ENCODE measurements at regions not wholly inside any gene's neighbourhood (a gene's known extent, or its start where the extent isn't known, plus 50 kb on each side); places are given as distances from the start of the nearest gene placed in this dataset.
"Not testable (repeated sequence)": the region's sequence is repeated elsewhere in the genome, so short reads cannot be mapped to it uniquely, and the experiment has no call there.

DNA sequence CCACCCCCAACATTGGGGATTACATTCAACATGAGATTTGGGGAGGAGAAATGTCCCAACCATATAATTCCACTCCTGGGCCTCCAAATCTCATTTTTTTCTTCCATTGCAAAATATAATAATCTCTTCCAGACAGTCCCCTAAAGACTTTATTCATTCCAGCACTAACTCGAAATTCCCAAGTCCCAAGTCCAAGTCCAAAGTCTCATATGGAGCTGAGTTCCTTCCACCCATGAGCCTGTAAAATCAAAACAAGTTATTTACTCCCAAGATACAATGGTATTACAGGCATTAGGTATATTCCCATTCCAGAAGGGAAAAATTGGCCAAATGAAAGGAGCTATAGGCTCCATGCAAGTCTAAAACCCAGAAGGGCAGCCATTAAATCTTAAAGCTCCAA lies 56.7 kb downstream of the P2RY1 start:
- DNase-seq, result no peak

DNA sequence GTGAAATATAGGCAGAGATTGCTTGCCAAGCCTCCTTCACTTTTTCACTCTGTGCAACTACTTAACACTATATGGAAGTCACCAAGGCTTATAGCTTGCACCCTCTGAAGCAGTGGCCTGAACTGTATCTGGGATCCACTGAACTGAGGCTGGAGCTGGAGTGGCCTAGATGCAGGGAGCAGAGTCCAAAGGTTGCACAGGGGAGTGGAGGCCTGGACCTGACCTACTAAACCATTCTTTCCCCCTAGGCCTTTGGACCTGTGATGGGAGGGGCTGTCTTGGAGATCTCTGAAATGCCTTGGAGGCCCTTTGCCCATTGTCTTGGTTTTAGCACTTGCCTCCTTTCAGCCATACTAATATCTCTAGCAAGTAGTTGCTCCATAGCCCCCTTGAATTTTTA lies 57.5 kb downstream of the P2RY1 start:
- DNase-seq, result no peak

DNA sequence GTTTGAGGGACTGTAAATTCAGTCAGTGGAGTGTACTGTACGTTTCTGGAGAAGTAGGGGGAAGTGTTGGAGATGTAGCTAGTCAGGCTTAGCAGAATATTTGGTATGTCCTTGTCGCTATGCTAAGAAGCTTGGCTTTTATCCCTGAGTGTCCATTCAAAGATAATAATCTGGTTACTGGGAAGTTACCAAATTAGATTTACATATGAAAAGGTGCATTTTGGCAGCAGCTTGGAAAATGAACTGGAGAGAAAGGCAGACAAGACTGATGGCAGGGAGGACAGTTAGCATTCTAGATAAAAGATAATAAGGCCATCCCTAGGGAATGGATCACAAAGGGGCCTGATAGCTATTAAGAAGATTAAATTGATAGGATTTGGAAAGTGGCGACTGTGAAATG lies 58.7 kb downstream of the P2RY1 start:
- DNase-seq, result no peak

DNA sequence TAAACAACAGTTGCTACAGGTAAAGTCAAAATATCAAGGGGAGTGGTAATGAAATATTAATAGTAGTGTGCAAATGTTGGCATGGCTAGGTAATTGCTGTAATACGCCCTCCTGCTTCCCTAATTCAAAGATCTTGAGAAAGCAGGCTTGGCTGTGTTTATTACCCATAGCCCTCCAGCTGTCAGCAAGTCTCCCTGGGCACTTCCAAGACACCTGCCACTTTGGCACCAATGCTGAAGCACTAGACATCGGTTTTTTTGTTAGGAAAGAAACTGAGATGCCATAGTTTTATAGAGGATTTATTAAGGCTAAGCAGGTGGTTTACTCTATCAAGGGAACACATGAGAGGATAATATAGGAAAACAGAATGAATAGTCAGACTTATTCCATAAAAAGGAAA lies 64.4 kb downstream of the P2RY1 start:
- DNase-seq, result no peak

DNA sequence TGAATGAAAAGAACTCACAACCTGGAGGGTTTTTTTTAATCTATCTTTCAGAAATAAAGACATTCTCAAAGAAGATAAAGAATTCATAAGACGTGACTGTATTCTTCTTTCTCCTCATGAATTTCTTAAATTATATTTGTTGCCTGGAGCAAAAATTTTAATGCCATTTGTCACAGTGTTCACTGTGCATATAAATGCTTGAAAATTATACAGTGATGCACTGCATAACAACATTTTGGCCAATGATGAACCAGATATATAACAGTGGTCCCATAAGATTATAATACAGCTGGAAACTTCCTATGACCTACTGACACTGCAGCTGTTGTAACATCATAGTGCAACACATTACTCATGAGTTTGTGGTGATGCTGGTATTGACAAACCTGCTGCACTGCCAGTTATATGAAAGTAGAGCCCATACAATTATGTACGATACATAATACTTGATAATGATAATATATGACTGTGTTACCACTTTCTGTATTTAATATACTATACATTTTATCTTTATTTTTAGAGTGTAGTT lies 67.3 kb downstream of the P2RY1 start:
- DNase-seq, result no peak

DNA sequence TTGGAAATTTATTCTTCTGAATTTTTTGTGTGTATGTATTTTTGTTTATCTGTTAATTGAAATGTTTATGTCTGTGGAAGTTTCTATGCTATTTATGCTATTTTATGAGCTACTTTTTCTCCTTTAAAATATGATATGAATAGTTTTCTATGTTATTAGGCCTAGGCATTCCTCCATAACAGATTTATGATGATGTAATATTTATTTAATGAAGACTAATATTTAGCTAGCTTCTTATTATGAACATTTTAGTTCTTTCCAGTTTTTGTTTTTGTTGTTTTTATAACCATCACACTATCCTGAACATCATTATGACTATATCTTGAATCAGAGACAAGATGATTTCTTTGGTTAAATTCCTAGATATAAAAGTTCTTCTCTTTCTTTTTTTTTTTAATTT lies 70.7 kb downstream of the P2RY1 start:
- DNase-seq, result no peak

DNA sequence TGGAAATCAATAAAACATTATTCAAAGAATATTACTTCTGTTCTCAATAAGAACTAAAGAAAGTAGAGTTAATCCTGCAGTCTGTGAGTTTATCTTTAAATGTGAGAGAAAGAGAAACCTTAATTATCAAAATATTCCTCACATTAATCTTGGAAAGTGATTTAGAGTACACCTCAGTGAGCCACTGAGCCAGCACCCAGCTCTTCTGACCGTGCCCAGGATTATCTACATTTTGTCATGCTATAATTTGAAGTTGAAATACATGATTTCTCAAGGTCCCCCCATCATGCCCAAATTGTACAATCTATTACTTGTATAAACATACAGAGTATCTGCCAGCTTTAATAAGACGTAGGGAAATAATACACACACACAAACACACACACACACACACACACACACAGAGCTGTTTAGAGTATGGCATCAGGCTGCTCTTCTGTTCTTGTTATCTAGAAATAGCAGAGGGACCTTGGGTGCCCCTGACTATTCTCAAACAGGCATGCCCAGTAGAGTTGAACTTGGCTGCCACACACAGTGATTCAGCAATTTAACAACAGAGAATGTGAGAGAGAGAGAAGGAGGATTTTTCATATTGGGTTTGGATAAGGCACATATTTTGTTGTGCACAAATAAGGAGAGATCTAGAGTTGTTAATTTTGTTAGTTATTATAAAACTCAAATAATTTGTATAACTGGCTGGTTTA lies 74.4 kb downstream of the P2RY1 start:
- no peak for DNase-seq

DNA sequence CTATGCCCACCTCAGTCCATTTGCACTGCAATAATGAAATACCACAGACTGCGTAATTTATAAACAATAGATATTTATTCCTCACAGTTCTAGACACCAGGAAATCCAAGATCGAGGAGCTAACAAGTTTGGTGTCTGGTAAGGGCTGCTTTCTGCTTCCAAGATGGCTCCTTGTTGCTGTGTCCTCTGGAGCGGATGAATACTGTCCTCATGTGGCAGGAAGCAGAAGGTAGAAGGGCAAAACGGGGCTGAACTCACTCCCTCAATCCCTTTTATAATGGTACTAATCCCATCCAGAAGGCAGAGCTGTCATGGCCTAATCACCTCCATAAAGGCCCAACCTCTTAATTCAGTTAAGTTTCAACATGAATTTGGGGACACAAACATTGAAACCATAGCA lies 75.3 kb downstream of the P2RY1 start:
- no peak for DNase-seq

DNA sequence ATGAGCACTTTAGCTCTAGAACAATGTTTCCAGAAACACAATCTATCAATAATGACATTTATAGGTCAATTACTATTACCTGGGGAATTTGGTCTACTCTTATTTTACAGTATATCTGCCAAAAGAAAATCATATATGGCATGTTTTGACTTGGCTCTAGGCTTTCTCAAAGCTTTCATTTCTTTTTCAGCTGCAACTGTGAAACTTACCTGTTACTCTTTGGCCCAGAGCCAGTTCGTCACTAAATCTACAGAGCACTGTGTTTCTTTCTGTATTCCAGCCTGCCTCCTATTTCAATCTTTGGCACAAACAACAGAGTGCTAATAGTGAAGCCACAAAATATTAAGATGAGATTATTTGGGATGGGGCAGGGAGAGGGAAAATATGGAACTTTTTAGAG lies 76.0 kb downstream of the P2RY1 start:
- no peak for DNase-seq

DNA sequence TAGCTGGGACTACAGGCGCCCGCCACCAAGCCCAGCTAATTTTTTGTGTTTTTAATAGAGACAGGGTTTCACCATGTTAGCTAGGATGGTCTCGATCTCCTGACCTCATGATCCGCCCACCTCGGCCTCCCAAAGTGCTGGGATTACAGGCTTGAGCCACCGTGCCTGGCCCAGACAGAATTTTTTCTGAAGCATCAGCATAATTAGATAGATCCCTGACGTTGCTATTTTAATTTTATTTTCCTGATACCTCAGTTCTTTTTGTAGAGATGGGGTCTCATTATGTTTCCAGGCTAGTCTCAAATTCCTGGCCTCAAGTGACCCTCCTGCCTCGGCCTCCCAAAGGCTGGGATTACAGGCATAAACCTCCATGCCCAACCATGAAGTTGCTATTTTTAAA lies 79.8 kb downstream of the P2RY1 start:
- DNase-seq, result not testable (repeated sequence)

DNA sequence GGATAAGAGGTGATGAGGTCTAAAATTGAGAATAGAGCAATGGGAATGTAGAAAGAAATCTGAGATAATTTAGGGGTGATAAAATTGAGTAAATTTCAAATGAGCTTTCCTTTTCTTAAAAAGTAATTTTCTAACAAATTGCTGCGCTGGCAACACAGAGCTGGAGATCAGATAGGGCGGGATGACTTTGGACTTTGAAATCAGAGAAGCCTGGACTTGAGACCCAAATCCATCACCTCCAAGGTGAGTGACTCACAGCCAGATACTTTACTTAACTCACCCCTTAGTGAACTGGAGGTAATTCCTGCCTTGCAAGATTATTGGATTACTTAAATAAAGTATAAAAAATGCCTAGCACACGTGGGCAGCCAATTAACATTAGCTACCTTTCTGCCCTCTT lies 80.8 kb downstream of the P2RY1 start:
- no peak for DNase-seq

DNA sequence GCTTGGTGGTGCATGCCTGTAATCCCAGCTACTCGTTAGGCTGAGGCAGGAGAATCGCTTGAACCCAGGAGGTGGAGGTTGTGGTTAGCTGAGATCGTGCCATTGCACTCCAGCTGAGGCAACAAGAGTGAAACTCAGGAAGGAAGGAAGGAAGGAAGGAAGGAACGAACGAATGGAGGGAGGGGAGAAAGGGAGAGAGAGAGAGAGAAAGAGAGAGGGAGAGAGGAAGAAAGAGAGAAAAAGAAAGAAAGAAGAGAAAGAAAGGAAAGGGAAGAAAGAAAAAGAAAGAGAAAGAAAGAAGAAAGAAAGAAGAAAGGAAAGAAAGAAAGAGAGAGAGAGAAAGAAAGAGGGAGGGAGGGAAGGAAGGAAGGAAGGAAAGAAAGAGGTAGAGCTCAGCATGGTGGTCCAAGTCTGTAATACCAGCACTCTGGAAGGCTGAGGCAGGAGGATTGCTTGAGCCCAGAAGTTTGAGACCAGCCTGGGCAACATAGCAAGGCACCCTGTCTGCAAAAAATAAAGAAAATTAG lies 81.9 kb downstream of the P2RY1 start:
- DNase-seq, result no peak

DNA sequence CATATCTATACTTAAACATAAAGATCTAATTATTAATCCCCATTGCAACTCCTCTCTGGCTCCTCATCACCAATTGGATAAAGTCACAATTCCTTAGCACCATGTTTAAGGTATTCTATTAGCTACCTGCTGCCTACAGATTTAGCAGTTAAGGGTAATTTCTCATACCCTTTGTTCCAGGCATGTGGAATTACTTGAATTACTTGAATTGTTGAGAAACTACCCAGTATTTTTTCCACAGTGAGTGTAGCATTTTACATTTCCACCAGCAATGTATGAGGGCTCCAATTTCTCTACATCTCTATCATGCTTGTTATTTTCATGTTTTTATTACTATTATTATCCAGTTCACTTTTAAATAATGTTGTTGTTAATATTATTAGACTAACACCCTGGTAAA lies 86.4 kb downstream of the P2RY1 start:
- no peak for DNase-seq

DNA sequence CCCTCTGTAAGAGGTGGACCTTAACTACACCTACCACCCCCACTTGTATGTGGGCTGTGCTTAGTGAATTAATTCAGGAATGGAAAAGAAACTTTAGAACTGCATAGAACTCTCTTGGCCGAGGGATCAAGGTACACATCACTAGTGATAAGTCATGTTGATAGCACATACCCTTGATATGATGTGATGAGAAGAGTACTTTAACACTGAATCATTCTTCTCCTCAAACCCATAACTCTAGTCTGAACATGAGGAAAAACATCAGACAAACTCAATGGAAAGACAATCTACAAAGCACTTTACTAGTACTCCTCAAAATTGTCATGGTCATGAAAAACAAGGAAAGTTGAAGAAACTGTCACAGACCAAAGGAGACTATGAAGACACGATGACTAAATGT lies 87.6 kb downstream of the P2RY1 start:
- DNase-seq, result no peak

DNA sequence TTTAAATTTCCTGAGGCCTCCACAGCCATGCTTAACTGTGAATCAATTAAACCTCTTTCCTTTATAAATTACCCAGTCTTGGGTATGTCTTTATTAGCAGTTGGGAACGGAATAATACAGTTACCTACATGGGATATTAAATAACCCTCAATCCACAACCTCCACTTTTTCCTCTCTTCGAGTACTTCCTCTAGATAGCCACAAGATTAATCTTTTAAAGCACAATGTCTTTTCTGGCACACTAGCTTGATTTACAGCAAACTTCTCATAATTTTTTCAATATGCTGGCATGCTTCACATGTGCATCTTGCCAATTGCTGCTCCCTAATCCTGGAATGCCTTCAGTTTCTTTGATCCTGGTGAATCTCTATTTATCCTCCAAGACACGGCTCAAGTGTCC lies 92.2 kb downstream of the P2RY1 start:
- DNase-seq, result no peak

DNA sequence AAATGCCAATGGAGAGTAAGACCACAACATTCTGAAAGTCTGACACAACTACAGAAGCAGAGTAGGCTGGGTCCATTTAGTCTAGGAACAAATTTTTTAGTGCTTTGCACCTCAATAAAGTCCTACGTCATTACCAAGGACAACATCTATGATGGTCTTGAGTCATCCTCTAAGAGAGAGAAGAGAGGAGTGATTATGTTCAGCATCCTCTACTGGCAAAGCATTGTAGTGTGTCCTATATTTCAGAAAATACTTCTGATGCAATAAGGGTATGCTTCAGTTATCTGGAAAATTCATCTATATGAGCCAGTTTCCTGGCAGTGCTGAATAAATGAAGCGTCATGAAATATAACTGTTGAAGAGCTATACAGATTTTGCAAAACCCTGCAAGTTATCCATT lies 95.6 kb downstream of the P2RY1 start:
- no peak for DNase-seq

DNA sequence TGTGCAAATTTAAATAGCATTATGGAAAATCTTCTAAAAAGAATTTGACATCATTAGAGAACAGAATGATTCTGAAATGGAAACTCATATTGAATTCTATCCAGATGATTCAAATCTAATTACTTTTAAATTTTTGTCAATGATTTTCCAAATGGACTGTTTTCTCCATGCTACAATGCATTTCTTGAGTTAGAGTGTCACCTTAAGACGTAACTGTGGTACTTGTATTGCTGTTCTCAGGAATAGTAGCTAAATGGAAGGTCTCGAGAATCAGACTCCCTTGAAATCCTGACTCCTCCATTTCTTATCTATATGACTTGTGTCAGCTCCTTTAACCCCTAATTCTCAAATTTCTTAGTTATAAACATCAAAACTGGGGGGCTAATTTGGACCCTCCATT lies 102.3 kb downstream of the P2RY1 start:
- DNase-seq, result no peak

DNA sequence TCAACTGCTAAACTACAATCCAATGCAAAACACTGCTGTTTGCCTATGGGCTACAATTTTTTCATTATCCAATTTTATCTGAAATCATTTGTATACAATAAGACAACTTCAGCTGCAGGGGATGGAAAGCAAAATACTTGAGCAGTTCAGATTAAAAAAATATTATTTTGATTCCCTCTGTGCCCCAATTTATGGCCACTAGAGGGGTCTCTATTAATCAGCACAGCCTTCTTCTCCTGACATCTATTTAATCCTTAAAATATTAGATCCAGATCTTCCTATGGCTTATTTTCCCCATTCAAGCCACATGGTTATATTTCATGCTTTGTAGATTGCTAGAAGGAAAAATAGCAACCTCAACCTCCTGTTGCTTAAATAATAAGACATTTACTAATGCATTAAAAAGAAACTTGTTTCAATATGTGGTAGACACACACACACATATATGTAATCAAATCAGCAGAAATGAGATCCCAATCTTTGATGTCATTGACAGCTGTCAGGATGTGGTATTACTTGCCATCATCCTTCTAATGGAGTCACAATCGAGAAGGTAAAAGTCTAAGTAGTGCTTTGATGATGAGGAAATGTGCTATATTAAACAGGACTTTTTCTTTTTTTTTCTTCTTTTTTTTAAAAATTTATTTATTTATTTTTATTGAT lies 104.2 kb downstream of the P2RY1 start:
- DNase-seq, result no peak

DNA sequence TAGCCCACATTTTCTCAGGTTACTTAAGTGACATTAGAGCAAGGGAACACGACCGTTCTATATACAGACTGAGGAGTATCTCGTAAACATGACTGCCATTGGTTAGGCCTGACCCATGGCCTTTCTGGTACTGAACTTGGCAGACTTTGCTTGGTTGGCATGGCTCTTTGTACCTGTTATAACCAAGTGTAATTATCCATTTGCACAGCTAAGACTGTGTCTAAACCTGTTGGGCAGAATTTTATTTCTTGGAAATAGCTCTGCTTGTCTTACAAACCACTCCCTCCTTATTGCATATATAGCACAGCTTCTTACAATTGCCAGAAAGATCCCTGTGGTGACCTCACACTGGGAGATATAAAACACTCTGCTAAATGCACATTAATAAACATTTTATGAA lies 106.9 kb downstream of the P2RY1 start:
- DNase-seq, result no peak

DNA sequence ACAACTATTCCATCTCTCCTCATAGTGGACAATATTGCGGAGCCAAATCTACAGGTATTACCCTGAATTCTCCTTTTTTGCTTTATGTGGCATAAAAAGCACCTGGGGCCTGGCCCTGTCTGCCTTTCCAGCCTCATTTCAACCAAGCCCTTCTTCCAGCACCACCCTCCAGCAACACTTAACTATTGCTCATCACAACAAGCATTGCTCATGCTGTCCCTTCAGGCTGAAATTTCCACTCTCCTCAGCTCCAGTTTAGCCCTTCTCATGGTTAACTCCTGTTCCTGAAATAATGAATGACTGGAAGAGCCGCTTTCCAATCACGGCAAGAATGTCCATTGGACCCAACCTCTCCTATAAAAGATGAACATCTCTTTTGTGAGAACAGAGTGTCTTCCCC lies 107.4 kb downstream of the P2RY1 start:
- DNase-seq, result no peak

DNA sequence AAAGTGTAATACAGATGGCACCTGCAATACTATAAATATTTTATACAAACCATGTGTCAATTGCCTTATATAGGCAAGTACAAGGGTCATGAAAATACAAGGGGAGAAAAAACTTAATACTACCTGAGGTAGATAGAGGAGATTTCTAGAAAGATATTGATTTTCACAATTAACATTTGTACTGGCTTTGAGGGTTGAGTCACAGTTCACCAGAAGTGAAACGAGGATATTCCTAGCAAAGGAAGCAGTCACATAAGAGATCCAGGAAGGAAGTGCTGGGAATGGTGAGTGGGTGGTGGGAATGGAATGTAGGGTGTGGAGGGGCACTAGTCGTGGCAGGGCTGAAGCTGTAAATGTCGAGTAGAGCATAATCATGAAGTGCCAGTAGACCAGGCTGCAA lies 108.7 kb downstream of the P2RY1 start:
- DNase-seq, result no peak

DNA sequence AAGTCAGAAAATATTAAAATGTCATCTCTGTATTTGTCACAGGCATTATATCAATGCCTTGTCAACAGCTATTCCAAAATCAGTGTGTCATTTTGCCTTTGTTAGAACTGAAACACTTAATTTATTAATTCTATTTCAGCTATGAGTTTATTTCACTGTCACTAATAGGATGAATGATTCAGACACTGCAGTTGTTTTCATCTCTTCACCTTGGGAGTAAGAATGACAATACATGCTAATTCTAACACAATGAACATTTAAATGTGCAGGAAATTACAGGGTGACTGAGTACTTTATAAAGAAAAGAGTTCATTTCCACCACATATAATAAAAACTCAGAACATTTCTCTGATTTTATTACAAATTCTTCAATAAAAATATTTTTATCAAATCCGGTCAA lies 109.7 kb downstream of the P2RY1 start:
- DNase-seq, result no peak

DNA sequence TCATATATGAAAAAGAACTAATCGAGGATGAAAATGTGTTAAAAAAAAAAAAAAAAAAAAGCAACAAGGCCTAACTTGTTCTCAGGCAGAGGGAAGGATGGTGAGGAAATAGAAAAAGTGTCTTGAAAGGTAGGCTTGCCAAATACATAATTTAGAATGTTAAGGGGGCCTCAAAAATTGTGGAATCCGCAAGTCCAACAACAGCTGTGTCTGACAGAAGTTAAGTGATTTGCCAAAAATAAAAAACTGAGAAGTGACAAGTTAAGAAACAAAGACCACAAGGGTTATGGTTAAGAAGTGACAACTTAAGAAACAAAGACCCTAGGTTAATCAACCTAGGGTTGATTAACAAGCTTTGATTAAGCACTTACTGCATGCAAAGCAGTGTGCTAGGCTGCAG lies 110.6 kb downstream of the P2RY1 start:
- DNase-seq, result no peak

DNA sequence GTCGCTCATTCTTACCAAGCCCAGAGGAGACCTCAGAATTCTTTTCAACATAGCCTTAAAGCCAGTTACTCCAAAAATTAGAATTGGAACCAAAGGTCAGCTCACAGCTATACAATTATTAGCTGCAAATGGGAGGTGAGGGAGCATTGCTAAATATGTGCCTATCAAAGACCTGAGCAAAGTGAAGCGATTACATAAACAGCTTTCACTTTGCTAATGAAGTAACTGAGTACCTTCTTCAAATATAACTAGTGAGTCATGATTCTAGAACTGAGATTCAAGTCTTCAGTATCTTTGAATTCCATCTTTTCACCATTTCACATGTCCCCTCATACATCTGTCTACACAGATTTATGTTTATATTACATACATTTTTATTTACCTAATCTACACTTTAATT lies 122.6 kb downstream of the P2RY1 start:
- DNase-seq, result no peak

DNA sequence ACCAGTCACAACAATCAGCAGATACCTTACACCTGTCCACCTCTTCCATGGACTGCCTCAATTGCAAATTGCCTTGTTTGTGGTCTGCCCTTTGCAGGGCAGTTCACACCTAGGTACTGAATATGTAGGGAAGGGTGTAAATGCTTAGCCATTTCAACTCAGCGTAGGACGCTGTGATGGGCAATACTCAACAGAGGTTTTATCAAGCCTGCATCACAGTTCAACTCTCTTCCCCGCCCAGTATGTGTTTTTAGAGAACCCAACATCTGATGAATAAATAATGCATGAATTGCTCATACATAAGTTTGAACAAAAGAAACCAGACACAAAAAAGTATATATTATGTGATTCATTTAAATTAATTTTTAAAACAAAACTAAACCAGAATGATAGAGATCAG lies 124.4 kb downstream of the P2RY1 start:
- no peak for DNase-seq

All from CD4-positive, alpha-beta T cell treated with Interleukin-15 for 1 hour (primary cell).